Peyer's patch (tissue), 4 donors: ENCODE measurements at regions not wholly inside any gene's neighbourhood (a gene's known extent, or its start where the extent isn't known, plus 50 kb on each side); places are given as distances from the start of the nearest gene placed in this dataset.

Source experiments
- DNase-seq, 3 donors: peaks; one replicate each; pipeline ENCODE4 v3.0.0-alpha.2; 2017 to 2019
- H3K27ac ChIP-seq, 4 donors: fragments of 200-600 bp; sonication (generic); one replicate each; pipeline ENCODE4 v1.5.1; 2016 to 2019
- H3K27me3 ChIP-seq, 2 donors: fragments of 200-600 bp; sonication (generic); one replicate each; pipeline ENCODE4 v1.5.1; 2019
- H3K36me3 ChIP-seq, 3 donors: fragments of 200-600 bp; sonication (generic); one replicate each; pipeline ENCODE4 v1.5.1; 2016 to 2019
- H3K4me1 ChIP-seq, 4 donors: fragments of 200-600 bp; sonication (generic); one replicate each; pipeline ENCODE4 v1.5.1; 2016 to 2019
- H3K4me3 ChIP-seq, 4 donors: fragments of 200-600 bp; sonication (generic); 1 replicate in 3 of 4; 2 replicates in 1 of 4; pipeline ENCODE4 v1.5.1; 2016 to 2019; ENCODE audit warnings: mild to moderate bottlenecking in 1 of 4
- H3K9me3 ChIP-seq, 4 donors: fragments of 200-600 bp; sonication (generic); one replicate each; pipeline ENCODE4 v1.5.1; 2016 to 2019; ENCODE audit warnings: mild to moderate bottlenecking in 1 of 4
- POLR2A ChIP-seq, 2 donors: fragments of 450-650 bp; IDR thresholded peaks; one replicate each; pipeline ENCODE4 v1.5.1; 2017; ENCODE audit warnings: antibody characterized with exemption in 2 of 2, mild to moderate bottlenecking in 2 of 2, moderate library complexity in 2 of 2
- TF ChIP-seq, protein P1 (sequence below), 6 experiments: fragments of 450-650 bp in 4 of 6; fragments of 200-600 bp in 2 of 6; sonication (generic) in 1 of 6; IDR thresholded peaks; one replicate each; pipeline ENCODE4 v1.5.1; 2017 to 2019; ENCODE audit warnings: antibody characterized with exemption in 6 of 6, mild to moderate bottlenecking in 3 of 6, moderate library complexity in 1 of 6

DNA sequence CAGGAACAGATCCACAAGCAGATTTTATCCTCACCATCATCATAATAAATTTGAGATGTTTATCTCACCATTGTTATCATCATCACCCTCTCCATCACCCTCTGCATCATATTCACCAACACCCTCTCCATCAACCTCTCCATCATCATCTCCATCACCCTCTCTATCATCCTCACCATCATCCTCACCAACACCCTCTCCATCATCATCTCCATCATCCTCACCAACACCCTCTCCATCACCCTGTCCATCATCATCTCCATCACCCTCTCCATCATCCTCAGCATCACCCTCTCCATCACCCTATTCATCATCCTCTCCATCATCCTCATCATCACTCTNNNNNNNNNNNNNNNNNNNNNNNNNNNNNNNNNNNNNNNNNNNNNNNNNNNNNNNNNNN, 567.0 kb upstream of the SGCD start:
- DNase-seq = no peak
- Histone ChIP-seq H3K36me3 (no peaks in the 10 kb centered on the region), H3K27ac (no peak overlapping the region), H3K9me3 (no peaks in the 10 kb centered on the region), H3K4me1 (no peaks in the 10 kb centered on the region), H3K27me3 (no peaks in the 10 kb centered on the region), H3K4me3 (no peak overlapping the region)
- TF ChIP-seq, protein P1, sequence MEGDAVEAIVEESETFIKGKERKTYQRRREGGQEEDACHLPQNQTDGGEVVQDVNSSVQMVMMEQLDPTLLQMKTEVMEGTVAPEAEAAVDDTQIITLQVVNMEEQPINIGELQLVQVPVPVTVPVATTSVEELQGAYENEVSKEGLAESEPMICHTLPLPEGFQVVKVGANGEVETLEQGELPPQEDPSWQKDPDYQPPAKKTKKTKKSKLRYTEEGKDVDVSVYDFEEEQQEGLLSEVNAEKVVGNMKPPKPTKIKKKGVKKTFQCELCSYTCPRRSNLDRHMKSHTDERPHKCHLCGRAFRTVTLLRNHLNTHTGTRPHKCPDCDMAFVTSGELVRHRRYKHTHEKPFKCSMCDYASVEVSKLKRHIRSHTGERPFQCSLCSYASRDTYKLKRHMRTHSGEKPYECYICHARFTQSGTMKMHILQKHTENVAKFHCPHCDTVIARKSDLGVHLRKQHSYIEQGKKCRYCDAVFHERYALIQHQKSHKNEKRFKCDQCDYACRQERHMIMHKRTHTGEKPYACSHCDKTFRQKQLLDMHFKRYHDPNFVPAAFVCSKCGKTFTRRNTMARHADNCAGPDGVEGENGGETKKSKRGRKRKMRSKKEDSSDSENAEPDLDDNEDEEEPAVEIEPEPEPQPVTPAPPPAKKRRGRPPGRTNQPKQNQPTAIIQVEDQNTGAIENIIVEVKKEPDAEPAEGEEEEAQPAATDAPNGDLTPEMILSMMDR (IDR thresholded peaks at IDR 0.05) = no peak
- no peak for TF ChIP-seq POLR2A (IDR thresholded peaks at IDR 0.05)

- no peak for DNase-seq
- Histone ChIP-seq H3K27ac (no peak overlapping the region), H3K27me3 (no peaks in the 10 kb centered on the region), H3K4me3 (no peak overlapping the region), H3K36me3 (no peaks in the 10 kb centered on the region), H3K9me3 (no peaks in the 10 kb centered on the region), H3K4me1 (no peaks in the 10 kb centered on the region)
- TF ChIP-seq, protein P1 (IDR thresholded peaks at IDR 0.05) = no peak
- no peak for TF ChIP-seq POLR2A (IDR thresholded peaks at IDR 0.05)
Observed at GRCh38 chr5:155761502-155761901, 565.5 kb upstream of the SGCD start.

DNA sequence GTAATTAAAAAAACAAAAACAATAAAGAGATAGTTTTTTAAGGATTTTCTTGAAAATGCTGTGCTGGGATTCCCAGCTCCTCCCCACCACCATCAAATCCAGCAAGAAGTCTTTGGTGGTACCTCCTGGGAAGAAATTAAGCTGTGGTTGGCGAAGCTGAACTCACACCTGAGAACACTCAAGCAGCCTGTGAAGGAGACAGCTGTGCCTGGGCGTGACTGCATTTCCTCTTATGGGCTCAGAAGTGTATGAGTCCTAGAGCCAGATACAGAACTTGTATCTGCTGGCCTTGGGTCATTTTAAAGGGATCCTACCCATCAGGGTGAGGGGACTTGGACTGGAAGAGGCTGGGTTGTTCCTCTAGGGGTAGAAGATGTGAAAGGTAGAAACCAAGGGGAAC, 561.2 kb upstream of the SGCD start:
- H3K36me3 ChIP-seq = no peaks in the 10 kb centered on the region
- no peaks in the 10 kb centered on the region for H3K9me3 ChIP-seq
- H3K4me3 ChIP-seq = no peak overlapping the region
- H3K27me3 ChIP-seq = no peaks in the 10 kb centered on the region
- TF ChIP-seq, protein P1 (IDR thresholded peaks at IDR 0.05) = no peak
- no peak for TF ChIP-seq POLR2A (IDR thresholded peaks at IDR 0.05)
- no peak overlapping the region for H3K27ac ChIP-seq
- DNase-seq = no peak
- H3K4me1 ChIP-seq = no peaks in the 10 kb centered on the region

DNA sequence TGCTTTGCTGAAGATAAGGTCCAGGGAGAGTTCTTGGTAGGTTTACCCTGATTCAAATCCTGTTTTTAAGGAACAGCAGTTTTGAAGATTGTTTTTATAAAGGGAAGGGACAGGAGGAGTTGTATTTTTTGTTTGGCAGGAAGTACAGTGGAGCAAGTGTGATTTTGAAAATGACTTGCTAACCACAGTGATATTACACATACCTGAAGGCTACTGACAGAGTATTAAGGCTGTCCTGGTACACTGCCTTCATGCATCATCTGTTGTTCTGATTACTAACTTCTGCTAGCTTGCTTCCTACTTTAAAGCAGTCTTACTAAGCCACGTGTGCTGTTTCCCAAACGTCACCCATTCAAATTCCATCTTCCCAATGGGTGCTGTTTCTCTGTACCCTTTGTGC, 559.5 kb upstream of the SGCD start:
- Histone ChIP-seq H3K36me3 (no peaks in the 10 kb centered on the region), H3K27me3 (no peaks in the 10 kb centered on the region), H3K27ac (no peak overlapping the region), H3K4me3 (no peak overlapping the region), H3K9me3 (no peaks in the 10 kb centered on the region), H3K4me1 (no peaks in the 10 kb centered on the region)
- DNase-seq = no peak
- TF ChIP-seq, protein P1 (IDR thresholded peaks at IDR 0.05) = no peak
- no peak for TF ChIP-seq POLR2A (IDR thresholded peaks at IDR 0.05)

GRCh38 chr5:155768332-155768731, 558.6 kb upstream of the SGCD start:
- TF ChIP-seq, protein P1 (IDR thresholded peaks at IDR 0.05) = no peak
- no peak for TF ChIP-seq POLR2A (IDR thresholded peaks at IDR 0.05)
- no peaks in the 10 kb centered on the region for H3K27me3 ChIP-seq
- no peak for DNase-seq
- no peak overlapping the region for H3K4me3 ChIP-seq
- no peaks in the 10 kb centered on the region for H3K4me1 ChIP-seq
- H3K36me3 ChIP-seq = no peaks in the 10 kb centered on the region
- H3K27ac ChIP-seq = no peak overlapping the region
- H3K9me3 ChIP-seq = no peaks in the 10 kb centered on the region

DNA sequence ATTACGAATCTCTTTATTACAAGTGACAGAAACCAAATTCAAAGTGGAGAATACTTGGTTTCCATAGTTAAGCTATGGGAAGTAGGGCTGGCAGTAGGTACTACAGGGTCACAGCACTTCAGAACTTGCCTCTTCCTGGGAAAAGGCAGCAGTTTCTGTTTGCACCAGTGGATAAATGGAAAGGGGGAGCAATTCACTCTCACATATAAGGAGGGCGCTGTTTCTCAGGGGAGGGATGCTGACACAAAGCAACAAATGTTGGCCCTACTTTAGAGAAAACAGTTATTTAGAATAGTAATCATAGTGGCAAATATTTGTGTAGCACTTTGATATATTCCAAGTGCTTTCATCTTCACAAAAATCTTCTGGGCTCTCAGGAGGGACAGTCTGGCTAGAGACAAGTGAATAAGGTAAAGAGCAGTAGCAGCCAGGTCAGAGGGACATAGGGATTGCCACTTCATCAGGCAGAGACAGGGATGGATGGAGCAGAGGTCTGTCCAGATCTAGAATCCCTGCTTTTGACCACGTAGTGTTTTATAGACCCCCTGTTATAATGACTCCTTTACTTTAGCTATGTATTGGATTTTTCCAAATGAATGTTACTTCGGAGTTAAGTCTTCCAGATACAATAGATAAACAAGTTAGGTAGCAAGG, 554.8 kb upstream of the SGCD start:
- DNase-seq = no peak
- H3K27me3 ChIP-seq = no peaks in the 10 kb centered on the region
- TF ChIP-seq POLR2A (IDR thresholded peaks at IDR 0.05) = no peak
- TF ChIP-seq, protein P1 (IDR thresholded peaks at IDR 0.05) = no peak

More for the DNA sequence above, 554.8 kb upstream of the SGCD start:
- H3K4me1 ChIP-seq = no peaks in the 10 kb centered on the region
- no peaks in the 10 kb centered on the region for H3K36me3 ChIP-seq
- no peak overlapping the region for H3K4me3 ChIP-seq
- H3K27ac ChIP-seq = no peak overlapping the region
- H3K9me3 ChIP-seq = no peaks in the 10 kb centered on the region
